HUES64 (cell line): ENCODE measurements at regions not wholly inside any gene's neighbourhood (a gene's known extent, or its start where the extent isn't known, plus 50 kb on each side); places are given as distances from the start of the nearest gene placed in this dataset.

ENCODE experiments used
- H3K27ac ChIP-seq: 2 replicates; pipeline ENCODE4 v1.7.0; 2013; ENCODE audit warnings: low read depth, low read length, inconsistent platforms
- H3K27me3 ChIP-seq: 2 replicates; pipeline ENCODE4 v1.6.1; 2013; ENCODE audit warnings: mild to moderate bottlenecking, low read length; ENCODE audit not compliant: insufficient read depth
- H3K36me3 ChIP-seq: 2 replicates; pipeline ENCODE4 v1.6.1; 2013; ENCODE audit warnings: mild to moderate bottlenecking, low read length; ENCODE audit not compliant: insufficient read depth
- H3K4me1 ChIP-seq: 2 replicates; pipeline ENCODE4 v1.6.1; 2013; ENCODE audit warnings: mild to moderate bottlenecking, low read length, moderate library complexity; ENCODE audit not compliant: insufficient read depth
- H3K4me3 ChIP-seq: 2 replicates; pipeline ENCODE4 v1.5.1; 2013; ENCODE audit warnings: mild to moderate bottlenecking, low read length, moderate library complexity
- H3K9ac ChIP-seq: 2 replicates; pipeline ENCODE4 v1.6.1; 2013; ENCODE audit warnings: mild to moderate bottlenecking, low read depth, low read length
- H3K9me3 ChIP-seq: 2 replicates; pipeline ENCODE4 v1.6.1; 2013; ENCODE audit warnings: low read depth, low read length; ENCODE audit not compliant: insufficient read depth
- WGBS: fragments of 150-250, 120-280 bp; methylation state at CpG from one replicate; pipeline ENCODE4 v1.1.7; 2013; ENCODE audit warnings: missing lambda C conversion rate; 5-methylcytosine and 5-hydroxymethylcytosine counted together

DNA sequence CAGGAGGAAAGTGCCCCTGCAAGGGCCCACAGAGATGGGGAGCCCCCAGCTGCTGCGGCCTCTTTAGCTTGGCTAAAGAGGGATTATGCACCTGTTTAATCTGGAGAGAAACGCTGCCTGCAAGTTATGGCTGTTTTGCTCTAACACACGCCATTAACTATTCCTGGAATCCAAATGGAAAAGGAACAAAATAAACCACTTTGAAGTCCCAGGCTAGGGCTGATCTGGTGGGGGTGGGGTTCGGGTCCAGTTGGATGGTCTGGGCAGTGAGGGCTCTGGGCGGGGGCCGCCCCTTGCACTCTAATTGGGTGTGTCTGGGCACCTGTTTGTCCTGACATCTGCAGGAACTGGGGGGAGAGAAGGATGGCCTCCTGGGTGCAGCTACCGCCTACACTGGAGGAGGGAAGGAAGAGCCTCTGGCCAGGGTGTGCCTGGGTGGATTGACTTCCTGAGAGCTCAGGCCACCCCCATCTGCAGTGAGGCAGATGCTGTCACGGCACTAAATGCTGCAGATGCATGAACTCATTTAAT, 300.6 kb downstream of the ZEB1 start:
- Histone ChIP-seq H3K4me3 (no peak overlapping the region), H3K4me1 (no peaks in the 10 kb centered on the region), H3K9ac (no peak overlapping the region), H3K36me3 (no peaks in the 10 kb centered on the region), H3K9me3 (0 out of 2 replicates have a peak, but pooled peaks cover 9% of the 10 kb centered on the region), H3K27ac (no peak overlapping the region), H3K27me3 (no peaks in the 10 kb centered on the region)
- WGBS, result 88% methylated on average over 8 of the region's 8 CpGs

DNA sequence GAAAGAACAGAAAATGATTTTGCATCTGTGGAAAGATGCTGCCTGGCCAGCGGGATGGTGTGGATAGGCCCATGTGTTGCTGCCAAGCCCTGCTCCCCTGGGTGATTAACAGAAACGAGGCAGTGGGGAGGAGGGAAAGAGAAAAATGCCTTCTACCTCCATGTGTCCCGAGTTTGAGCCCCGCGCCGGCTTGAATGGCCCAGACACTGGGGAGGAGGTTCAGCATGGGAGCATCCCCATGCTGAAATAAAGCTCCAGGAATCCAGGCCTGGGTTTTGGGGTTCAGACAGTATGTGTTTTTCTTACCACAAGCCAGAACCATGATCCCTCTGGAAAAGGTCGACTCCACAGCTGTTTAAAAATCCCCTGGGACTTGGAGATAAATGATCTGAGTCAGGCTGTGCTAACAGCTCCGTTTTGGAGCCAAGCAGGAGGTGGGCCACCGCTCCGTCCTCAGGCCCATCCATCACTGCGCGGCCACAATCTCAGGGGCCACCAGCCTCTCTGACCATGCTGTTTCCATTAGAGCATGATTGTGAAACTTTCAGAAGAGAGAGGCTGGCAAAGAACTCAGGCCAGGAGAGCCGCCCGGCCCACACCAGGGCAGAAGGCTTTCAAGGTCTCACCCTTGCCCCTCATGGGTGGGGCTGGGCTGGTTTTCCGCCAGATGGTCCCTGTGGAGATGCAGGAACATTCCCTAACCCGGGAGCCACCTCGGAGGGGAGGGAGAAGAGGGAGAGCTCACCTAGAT, 299.7 kb downstream of the ZEB1 start:
- Histone ChIP-seq H3K4me3 (no peak overlapping the region), H3K4me1 (no peaks in the 10 kb centered on the region), H3K36me3 (no peaks in the 10 kb centered on the region), H3K27ac (no peak overlapping the region), H3K27me3 (no peaks in the 10 kb centered on the region), H3K9me3 (0 out of 2 replicates have a peak, but pooled peaks cover 4% of the 10 kb centered on the region), H3K9ac (no peak overlapping the region)
- 94% methylated on average over 17 of the region's 17 CpGs for WGBS

DNA sequence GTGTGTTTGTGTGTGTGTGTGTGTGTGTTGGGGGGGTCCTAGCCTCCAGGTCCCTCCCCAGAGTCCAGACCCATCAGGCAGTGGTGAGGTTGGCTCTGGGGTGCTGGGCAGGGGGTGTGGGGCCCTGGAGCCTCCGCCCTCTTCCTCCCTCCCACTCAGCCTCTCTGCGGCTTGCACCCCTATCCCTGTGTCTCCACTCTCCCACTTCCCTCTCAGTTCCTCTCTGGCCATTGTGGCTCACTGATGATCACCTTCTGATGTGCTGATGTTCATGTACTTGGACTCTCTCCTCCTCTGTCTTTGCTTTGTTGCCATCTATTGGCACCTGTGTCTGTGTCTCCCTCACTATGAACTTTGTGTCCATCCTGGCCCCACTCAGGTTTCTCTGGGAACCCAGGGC, 298.7 kb downstream of the ZEB1 start:
- H3K9me3 ChIP-seq, result 0 out of 2 replicates have a peak, but pooled peaks cover 4% of the 10 kb centered on the region
- 91% methylated on average over 2 of the region's 2 CpGs for WGBS
- H3K27me3 ChIP-seq, result no peaks in the 10 kb centered on the region
- H3K27ac ChIP-seq, result no peak overlapping the region
- no peaks in the 10 kb centered on the region for H3K36me3 ChIP-seq
- no peak overlapping the region for H3K9ac ChIP-seq
- H3K4me1 ChIP-seq, result no peaks in the 10 kb centered on the region
- H3K4me3 ChIP-seq, result no peak overlapping the region

DNA sequence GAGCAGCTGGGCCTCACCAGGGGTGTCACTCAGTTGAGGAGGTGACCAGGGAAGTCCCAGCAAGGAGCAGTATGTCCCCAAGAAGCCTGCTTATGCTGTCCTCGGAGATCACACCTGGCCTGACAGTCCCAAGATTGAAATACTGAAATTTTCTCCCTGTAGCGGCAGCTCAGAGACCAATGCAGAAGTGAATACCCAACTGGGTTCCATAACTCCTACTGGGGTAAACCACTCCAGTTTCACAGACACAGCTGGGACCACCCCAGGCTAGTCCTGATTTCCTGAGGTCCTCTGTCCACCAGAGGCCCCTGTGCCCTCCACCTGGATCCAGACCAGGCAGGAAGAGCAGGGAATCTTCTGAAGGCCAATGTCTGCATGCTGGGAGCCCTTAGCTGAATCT, 298.1 kb downstream of the ZEB1 start:
- Histone ChIP-seq H3K27me3 (no peaks in the 10 kb centered on the region), H3K9ac (no peak overlapping the region), H3K4me3 (no peak overlapping the region), H3K4me1 (no peaks in the 10 kb centered on the region), H3K9me3 (0 out of 2 replicates have a peak, but pooled peaks cover 4% of the 10 kb centered on the region), H3K36me3 (no peaks in the 10 kb centered on the region), H3K27ac (no peak overlapping the region)
- 92% methylated on average over 2 of the region's 2 CpGs for WGBS

DNA sequence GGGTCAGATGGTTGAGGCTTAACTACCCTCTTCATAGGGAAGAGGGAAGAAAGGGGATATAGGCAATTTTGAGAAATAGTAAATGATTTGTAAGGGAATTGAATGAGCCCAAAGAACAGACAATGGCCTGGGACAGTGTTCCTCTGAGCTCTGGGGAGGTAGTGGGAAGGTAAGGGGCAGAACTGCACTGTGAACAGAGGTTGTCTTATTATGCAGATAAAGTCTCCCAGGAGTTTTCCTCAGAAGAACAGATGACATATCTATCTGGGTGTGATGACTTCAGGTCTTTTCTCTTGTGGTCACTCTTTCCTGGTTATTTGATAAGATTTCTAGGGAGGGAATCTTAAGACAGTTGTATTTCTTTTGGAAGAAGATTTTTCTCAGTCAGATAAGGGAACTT, 296.1 kb downstream of the ZEB1 start:
- H3K36me3 ChIP-seq, result no peaks in the 10 kb centered on the region
- H3K4me1 ChIP-seq, result no peaks in the 10 kb centered on the region
- no peak overlapping the region for H3K4me3 ChIP-seq
- H3K9me3 ChIP-seq, result 0 out of 2 replicates have a peak, but pooled peaks cover 4% of the 10 kb centered on the region
- H3K9ac ChIP-seq, result no peak overlapping the region
- no peaks in the 10 kb centered on the region for H3K27me3 ChIP-seq
- no peak overlapping the region for H3K27ac ChIP-seq

DNA sequence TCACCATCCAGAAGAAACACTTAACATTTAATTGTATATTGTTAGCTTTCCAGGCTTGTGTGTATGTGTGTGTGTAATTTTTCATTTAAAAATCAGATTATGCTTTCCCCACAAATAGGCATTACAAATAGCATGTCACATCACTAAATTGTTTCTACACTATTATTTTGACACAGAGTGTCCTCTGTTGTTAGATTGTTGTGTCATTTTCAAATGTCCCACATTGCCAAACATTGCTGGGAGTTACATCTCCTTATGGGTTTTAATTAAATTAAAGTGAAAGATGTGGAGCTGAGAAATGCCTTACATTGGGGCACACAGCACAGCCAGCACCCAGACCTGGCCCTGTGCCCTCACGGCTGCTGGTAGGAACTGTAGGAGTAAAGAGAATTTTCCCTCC, 295.6 kb downstream of the ZEB1 start:
- H3K27ac ChIP-seq, result no peak overlapping the region
- no peak overlapping the region for H3K9ac ChIP-seq
- WGBS, result 86% methylated on average over 1 of the region's 1 CpG
- no peaks in the 10 kb centered on the region for H3K27me3 ChIP-seq
- no peak overlapping the region for H3K4me3 ChIP-seq
- H3K9me3 ChIP-seq, result 0 out of 2 replicates have a peak, but pooled peaks cover 4% of the 10 kb centered on the region
- no peaks in the 10 kb centered on the region for H3K36me3 ChIP-seq
- H3K4me1 ChIP-seq, result no peaks in the 10 kb centered on the region

DNA sequence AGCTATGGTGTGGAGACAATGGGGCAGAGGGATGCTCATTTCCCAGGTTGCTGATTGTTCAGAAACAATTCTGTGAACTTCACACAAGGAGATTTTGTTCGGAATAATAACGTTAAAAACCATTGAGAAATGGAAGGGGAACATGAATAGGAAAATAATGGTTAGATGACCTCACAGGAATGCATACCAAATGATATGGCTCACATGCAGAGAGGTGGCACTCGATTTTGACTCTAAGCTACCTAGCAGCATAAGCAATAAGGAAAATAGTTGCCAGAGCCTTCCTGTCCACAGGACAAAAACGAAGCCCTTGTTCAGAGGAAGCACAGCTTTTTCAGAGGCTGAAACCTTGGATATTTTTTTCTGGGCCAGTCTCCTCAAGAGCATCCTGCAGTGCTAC, 293.1 kb downstream of the ZEB1 start:
- no peaks in the 10 kb centered on the region for H3K27me3 ChIP-seq
- no peak overlapping the region for H3K27ac ChIP-seq
- no peaks in the 10 kb centered on the region for H3K36me3 ChIP-seq
- H3K4me3 ChIP-seq, result no peak overlapping the region
- no peak overlapping the region for H3K9ac ChIP-seq
- WGBS, result 88% methylated on average over 4 of the region's 4 CpGs
- 0 out of 2 replicates have a peak, but pooled peaks cover 4% of the 10 kb centered on the region for H3K9me3 ChIP-seq
- no peaks in the 10 kb centered on the region for H3K4me1 ChIP-seq

DNA sequence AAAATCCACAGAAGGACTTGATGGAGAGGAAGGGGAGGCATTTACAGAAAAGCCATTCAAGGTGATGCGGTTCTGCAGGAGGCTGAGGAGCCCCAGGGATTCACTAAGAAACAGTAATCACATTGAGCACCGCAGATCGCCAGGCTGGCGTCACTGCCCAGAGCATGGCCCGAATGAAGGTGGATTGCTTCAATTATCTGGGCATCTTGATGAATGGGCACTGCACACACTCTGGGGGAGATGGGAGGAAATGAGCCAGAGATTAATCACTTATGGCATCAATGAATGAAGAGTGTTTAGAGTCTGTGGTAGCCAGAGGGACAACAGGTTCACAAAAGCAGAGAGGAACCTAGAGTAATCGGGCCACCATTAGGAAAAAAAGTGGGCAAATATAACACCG, 292.1 kb downstream of the ZEB1 start:
- H3K9me3 ChIP-seq, result 0 out of 2 replicates have a peak, but pooled peaks cover 4% of the 10 kb centered on the region

DNA sequence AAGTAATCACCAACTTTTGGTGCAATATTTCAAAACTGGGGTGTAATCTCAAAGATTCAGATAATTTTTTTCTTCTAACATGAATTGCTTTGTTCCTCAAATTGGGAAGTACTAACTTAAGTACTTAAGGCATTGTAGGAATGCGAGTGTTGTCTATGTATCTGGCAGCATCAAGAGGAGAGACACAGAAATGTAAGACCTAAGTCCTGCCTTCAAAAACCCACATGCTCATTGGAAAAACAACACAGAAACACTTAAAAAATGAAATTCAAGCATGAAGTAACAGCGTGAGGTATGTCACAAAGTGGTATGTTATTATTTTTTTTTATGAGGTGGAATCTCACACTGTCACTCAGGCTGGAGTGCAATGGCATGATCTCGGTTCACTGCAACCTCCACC, 288.5 kb downstream of the ZEB1 start:
- H3K27me3 ChIP-seq, result no peaks in the 10 kb centered on the region
- H3K36me3 ChIP-seq, result no peaks in the 10 kb centered on the region
- H3K9ac ChIP-seq, result no peak overlapping the region
- no peaks in the 10 kb centered on the region for H3K9me3 ChIP-seq
- no peak overlapping the region for H3K4me3 ChIP-seq
- H3K27ac ChIP-seq, result no peak overlapping the region
- H3K4me1 ChIP-seq, result peaks cover 6% of the 10 kb centered on the region; the same call in 1 of the 2 replicates
- WGBS, result 96% methylated on average over 3 of the region's 3 CpGs

More for the DNA sequence above, 292.1 kb downstream of the ZEB1 start:
- Histone ChIP-seq H3K4me1 (no peaks in the 10 kb centered on the region), H3K27me3 (no peaks in the 10 kb centered on the region), H3K4me3 (no peak overlapping the region), H3K36me3 (no peaks in the 10 kb centered on the region), H3K27ac (no peak overlapping the region), H3K9ac (no peak overlapping the region)
- WGBS, result 96% methylated on average over 7 of the region's 7 CpGs

DNA sequence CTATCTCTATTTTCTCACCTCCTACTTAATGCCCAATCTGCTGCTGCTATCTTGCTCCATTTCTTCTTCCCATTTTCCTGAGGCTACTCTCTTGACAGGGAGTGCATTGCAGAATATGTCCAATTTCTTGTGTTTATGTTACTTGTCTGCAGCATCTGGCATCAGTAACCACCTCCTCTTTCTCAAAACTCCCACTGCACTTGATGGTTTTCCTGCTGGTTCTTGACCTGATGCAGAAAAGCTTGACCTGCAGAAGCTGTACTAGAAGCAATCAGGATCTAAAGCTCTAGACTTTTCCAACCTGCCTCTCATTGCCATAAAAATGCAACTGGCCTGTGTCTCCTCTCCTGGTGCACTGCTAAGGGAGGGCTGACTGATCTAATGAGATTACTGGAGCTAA, 287.8 kb downstream of the ZEB1 start:
- Histone ChIP-seq H3K36me3 (no peaks in the 10 kb centered on the region), H3K27me3 (no peaks in the 10 kb centered on the region), H3K4me3 (no peak overlapping the region), H3K9me3 (no peaks in the 10 kb centered on the region), H3K9ac (no peak overlapping the region), H3K4me1 (peaks cover 6% of the 10 kb centered on the region), H3K27ac (no peak overlapping the region)

DNA sequence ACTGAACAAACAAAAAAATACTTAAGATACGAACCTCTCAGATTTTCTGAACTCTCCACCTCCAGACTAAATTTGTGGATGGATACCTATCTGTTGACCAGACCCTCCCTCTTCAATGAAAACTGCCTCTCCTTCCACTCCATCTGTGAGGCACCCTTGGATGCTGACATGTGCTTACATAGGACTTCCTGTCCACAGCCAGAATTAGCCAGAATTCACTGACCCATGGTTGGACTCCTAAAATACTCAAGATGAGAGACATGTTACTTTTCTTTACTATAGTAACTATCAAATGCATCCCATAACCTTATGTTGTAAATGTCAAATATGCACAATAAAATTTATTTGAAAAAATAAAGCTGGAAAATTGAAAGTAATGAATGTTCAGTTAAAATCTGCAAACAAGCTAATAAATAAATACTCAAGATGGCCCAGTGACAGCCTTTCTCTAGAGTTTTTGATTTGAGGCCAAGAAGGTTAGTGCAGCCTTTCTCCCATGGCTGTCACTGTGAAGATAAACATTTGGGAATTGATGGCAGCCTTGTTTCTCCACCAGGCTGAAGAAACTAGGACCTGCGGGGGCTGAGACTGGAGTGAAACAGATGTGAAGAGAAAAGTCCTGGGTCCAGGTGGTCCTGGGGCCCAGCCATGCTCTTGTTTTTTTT, 287.0 kb downstream of the ZEB1 start:
- Histone ChIP-seq H3K27me3 (no peaks in the 10 kb centered on the region), H3K27ac (no peak overlapping the region), H3K4me3 (no peak overlapping the region), H3K36me3 (no peaks in the 10 kb centered on the region), H3K9ac (no peak overlapping the region), H3K4me1 (peaks cover 6% of the 10 kb centered on the region), H3K9me3 (no peaks in the 10 kb centered on the region)
- WGBS, result 86% methylated on average over 2 of the region's 2 CpGs
